Gastrocnemius medialis (tissue), 4 donors: ENCODE measurements at regions not wholly inside any gene's neighbourhood (a gene's known extent, or its start where the extent isn't known, plus 50 kb on each side); places are given as distances from the start of the nearest gene placed in this dataset.

Experiments
- ATAC-seq, 2 donors: fragments of 150-250 bp; one replicate each; pipeline ENCODE4 v1.9.1; 2016
- DNase-seq, 2 donors: peaks; one replicate each; pipeline ENCODE4 v3.0.0-alpha.2; 2019
- H3K27ac ChIP-seq, 4 donors: fragments of 200-600 bp; sonication (generic); 1 replicate in 1 of 4; 2 replicates in 3 of 4; pipeline ENCODE4 v1.5.1; 2016 to 2018; ENCODE audit warnings: mild to moderate bottlenecking in 2 of 4, moderate library complexity in 1 of 4
- H3K27me3 ChIP-seq, 3 donors: fragments of 200-600 bp; sonication (generic) in 2 of 3; 1 replicate in 1 of 3; 2 replicates in 2 of 3; pipeline versions ENCODE4 v1.5.1 to v1.6.0; 2016 to 2019; ENCODE audit warnings: mild to moderate bottlenecking in 1 of 3, moderate library complexity in 1 of 3
- H3K36me3 ChIP-seq, 2 donors: fragments of 200-600 bp; sonication (generic) in 1 of 2; one replicate each; pipeline ENCODE4 v1.5.1; 2017 to 2018
- H3K4me1 ChIP-seq, 2 donors: fragments of 200-600 bp; sonication (generic) in 1 of 2; one replicate each; pipeline ENCODE4 v1.5.1; 2016 to 2017; ENCODE audit warnings: mild to moderate bottlenecking in 2 of 2
- H3K4me3 ChIP-seq, 4 donors: fragments of 200-600 bp; sonication (generic) in 3 of 4; 1 replicate in 1 of 4; 2 replicates in 3 of 4; pipeline ENCODE4 v1.5.1; 2016 to 2019; ENCODE audit warnings: mild to moderate bottlenecking in 2 of 4
- H3K9me3 ChIP-seq, 3 donors: fragments of 200-600 bp; sonication (generic) in 2 of 3; 1 replicate in 1 of 3; 2 replicates in 2 of 3; pipeline ENCODE4 v1.5.1; 2016 to 2019
- CTCF ChIP-seq, 5 experiments: fragments of 450-650 bp in 3 of 5; fragments of 200-600 bp in 2 of 5; sonication (generic) in 2 of 5; IDR thresholded peaks in 4 of 5; conservative IDR thresholded peaks in 1 of 5; 1 replicate in 4 of 5; 2 replicates in 1 of 5; pipeline ENCODE4 v1.5.1; 2016 to 2019; ENCODE audit warnings: antibody characterized with exemption in 5 of 5, mild to moderate bottlenecking in 3 of 5, moderate library complexity in 3 of 5
- POLR2A ChIP-seq, 2 donors: fragments of 450-650 bp; IDR thresholded peaks; one replicate each; pipeline ENCODE4 v1.6.1; 2017; ENCODE audit warnings: antibody characterized with exemption in 2 of 2, mild to moderate bottlenecking in 2 of 2, moderate library complexity in 2 of 2
- in situ Hi-C, 4 donors: fragments of 200-750 bp; cut with MboI; loops; one replicate each; pipeline versions ENCODE4 v1.15.0 to v1.8.0; 2017; ENCODE audit warnings: low sequenced_read_pairs in 4 of 4
- intact Hi-C: fragments of 100-400 bp; cut with DNase I; formaldehyde crosslinking; loops from one replicate; pipeline ENCODE4 v1.15.1; 2023; ENCODE audit warnings: low total_unique reads

- in situ Hi-C loops (no loop called here), intact Hi-C loops (no loop called here)
- Histone ChIP-seq H3K36me3 (no peaks in the 10 kb centered on the region), H3K27me3 (no peaks in the 10 kb centered on the region), H3K9me3 (no peaks in the 10 kb centered on the region), H3K4me3 (no peak overlapping the region), H3K27ac (no peak overlapping the region), H3K4me1 (no peaks in the 10 kb centered on the region)
- ATAC-seq, result no peak
- DNase-seq, result no peak
- no peak for TF ChIP-seq CTCF (IDR thresholded peaks at IDR 0.05 in 4 of 5, conservative IDR thresholded peaks at IDR 0.05 in 1 of 5)
- no peak for TF ChIP-seq POLR2A (IDR thresholded peaks at IDR 0.05)
Observed at GRCh38 chr5:67378256-67378655, 181.7 kb upstream of the CD180 start.

GRCh38 chr5:67377631-67378030 lies 181.0 kb upstream of the CD180 start:
- Histone ChIP-seq H3K9me3 (no peaks in the 10 kb centered on the region), H3K36me3 (no peaks in the 10 kb centered on the region), H3K27ac (no peak overlapping the region), H3K4me3 (no peak overlapping the region), H3K27me3 (no peaks in the 10 kb centered on the region), H3K4me1 (no peaks in the 10 kb centered on the region)
- in situ Hi-C loops, result no loop called here
- ATAC-seq (no peak), DNase-seq (no peak)
- intact Hi-C loops, result no loop called here
- TF ChIP-seq POLR2A (IDR thresholded peaks at IDR 0.05), result no peak
- no peak for TF ChIP-seq CTCF (IDR thresholded peaks at IDR 0.05 in 4 of 5, conservative IDR thresholded peaks at IDR 0.05 in 1 of 5)

- H3K4me1 ChIP-seq, result no peaks in the 10 kb centered on the region
- no peak overlapping the region for H3K4me3 ChIP-seq
- H3K36me3 ChIP-seq, result no peaks in the 10 kb centered on the region
- TF ChIP-seq CTCF (IDR thresholded peaks at IDR 0.05 in 4 of 5, conservative IDR thresholded peaks at IDR 0.05 in 1 of 5) (no peak), POLR2A (IDR thresholded peaks at IDR 0.05) (no peak)
- H3K27me3 ChIP-seq, result no peaks in the 10 kb centered on the region
- DNase-seq (no peak), ATAC-seq (no peak)
- in situ Hi-C loops, result no loop called here
- no peak overlapping the region for H3K27ac ChIP-seq
- no peaks in the 10 kb centered on the region for H3K9me3 ChIP-seq
- intact Hi-C loops, result no loop called here
Observed at GRCh38 chr5:67375606-67376005, 179.0 kb upstream of the CD180 start.

- no peak for TF ChIP-seq CTCF (IDR thresholded peaks at IDR 0.05 in 4 of 5, conservative IDR thresholded peaks at IDR 0.05 in 1 of 5)
- ATAC-seq (no peak), DNase-seq (no peak)
- Histone ChIP-seq H3K9me3 (no peaks in the 10 kb centered on the region), H3K36me3 (no peaks in the 10 kb centered on the region), H3K27me3 (no peaks in the 10 kb centered on the region), H3K4me1 (no peaks in the 10 kb centered on the region), H3K27ac (no peak overlapping the region), H3K4me3 (no peak overlapping the region)
- intact Hi-C loops (no loop called here), in situ Hi-C loops (no loop called here)
Observed at GRCh38 chr5:67374378-67374777, 177.8 kb upstream of the CD180 start.

GRCh38 chr5:67373518-67373917 lies 176.9 kb upstream of the CD180 start:
- in situ Hi-C loops, result no loop called here
- TF ChIP-seq CTCF (IDR thresholded peaks at IDR 0.05 in 4 of 5, conservative IDR thresholded peaks at IDR 0.05 in 1 of 5) (no peak), POLR2A (IDR thresholded peaks at IDR 0.05) (no peak)
- intact Hi-C loops, result no loop called here

More at GRCh38 chr5:67373518-67373917, 176.9 kb upstream of the CD180 start:
- ATAC-seq, result no peak
- H3K9me3 ChIP-seq, result no peaks in the 10 kb centered on the region
- no peaks in the 10 kb centered on the region for H3K36me3 ChIP-seq
- DNase-seq, result no peak
- H3K27ac ChIP-seq, result no peak overlapping the region
- no peaks in the 10 kb centered on the region for H3K4me1 ChIP-seq
- H3K4me3 ChIP-seq, result no peak overlapping the region
- no peaks in the 10 kb centered on the region for H3K27me3 ChIP-seq
